Activated CD8-positive, alpha-beta memory T cell treated with anti-CD3 and anti-CD28 coated beads, Interleukin-2, amount 50 U/mL, for 48 hours (primary cell): ENCODE measurements at regions not wholly inside any gene's neighbourhood (a gene's known extent, or its start where the extent isn't known, plus 50 kb on each side); places are given as distances from the start of the nearest gene placed in this dataset.

Experiments
- DNase-seq: peaks from one replicate; pipeline ENCODE4 v3.0.0-alpha.2; 2020

DNA sequence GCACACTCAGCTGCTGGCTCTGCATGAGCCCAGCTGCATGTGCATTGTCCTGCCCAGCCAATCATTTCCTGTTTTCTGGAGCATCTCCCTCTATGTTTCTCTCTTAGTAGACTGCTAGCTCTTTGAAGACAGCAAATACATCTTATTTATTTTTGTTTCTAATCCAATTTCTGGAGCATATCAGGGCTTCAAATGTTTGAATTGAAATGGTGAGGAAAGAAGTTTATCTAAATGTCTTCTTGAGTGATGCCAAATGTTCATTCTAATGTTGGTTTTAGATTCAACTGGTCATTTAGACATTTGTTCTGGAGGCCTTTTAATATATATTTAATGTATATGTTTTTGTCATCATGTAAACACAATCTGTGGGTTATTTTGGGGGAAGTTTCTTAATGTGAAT, 141.9 kb downstream of the DNAJB9 start:
- DNase-seq, result no peak

DNA sequence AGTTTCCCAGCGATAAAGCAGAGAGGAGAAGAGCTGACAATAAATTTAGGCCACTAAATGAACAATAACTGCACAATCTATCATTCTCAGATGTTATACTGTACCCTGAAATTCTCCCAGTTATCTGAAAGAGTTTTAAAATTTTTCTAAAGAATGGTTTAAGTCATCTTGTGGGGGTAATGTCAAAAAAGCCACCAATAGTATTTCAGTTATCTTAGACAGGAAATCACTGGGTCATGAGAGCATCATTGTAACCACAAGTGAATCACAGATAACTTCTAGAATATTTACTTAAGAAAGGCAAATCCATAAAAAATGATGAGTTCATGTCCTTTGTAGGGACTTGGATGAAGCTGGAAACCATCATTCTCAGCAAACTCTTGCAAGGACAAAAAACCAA, 147.1 kb downstream of the DNAJB9 start:
- no peak for DNase-seq

DNA sequence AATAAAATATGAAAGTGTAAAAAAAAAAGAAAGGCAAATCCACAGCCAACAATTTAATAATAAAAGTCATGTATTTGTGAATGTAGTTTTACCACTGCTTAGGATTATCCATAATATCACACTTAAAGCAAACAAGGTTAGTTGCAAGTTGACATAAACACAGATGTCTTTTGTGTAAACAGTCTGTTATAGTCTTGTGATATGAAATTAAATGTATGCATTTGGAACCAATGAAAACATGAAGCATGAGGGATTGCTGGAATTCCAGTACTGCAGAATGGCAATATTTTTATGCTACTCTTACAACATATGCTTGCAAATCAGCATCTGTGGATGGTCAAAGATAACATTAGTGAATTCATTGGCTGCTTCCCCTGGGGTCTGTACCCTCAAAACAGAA, 148.1 kb downstream of the DNAJB9 start:
- no peak for DNase-seq

DNA sequence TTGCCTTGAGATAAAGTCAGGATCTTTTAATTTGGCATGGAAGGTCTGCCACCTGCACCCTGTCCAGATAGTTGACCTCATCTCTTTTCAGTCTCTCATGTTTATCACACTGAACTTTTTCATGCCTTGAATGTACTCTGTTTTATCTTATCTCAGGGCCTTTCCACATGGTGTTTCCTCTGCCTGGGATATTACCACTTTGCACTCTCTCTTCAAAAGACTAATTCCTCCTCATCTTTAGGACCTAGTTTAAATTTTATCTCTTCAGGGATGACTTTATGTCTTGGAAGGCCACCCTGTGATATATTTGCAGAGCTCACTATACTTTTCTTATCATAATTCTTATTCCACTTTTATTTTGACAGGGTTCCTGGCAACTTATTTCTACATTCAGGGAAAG, 150.0 kb downstream of the DNAJB9 start:
- no peak for DNase-seq

DNA sequence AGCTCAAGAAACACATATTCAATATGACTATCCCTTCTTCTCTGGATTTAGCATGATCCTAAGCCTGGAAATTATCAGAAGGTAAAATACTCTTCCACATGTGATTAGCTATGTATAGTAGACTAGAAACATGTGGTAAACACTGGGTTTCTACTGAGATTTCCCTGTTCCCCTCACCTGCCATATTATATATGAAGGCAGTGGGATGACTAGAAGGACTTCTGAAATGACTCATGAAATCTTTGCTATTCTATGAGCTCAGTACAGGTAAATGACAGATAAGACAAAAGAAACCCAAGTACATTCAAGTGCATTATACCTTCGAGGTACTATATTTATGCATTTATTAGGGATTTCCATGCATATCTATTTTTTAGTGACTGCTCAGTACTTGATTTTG, 152.9 kb downstream of the DNAJB9 start:
- no peak for DNase-seq

DNA sequence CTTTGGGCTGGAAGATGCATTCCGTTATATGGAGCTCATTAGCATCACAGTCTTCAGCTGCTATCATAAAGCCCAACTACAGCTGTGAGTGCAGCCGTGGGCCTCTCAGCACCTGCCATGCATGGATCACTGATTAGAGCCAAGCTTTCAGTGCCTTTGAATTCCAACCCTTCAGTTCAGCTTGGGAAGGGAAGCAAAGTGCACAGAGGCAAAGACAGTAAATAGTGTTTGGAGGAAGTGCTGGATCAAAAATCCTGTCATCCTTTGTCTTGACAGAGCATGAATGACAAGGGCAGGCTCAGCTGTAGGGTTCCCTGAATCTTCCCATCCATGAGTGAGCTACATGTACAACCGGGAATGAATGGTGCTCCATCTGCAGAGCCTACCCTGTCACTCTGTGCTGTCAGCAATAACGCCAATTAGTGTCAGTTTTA, 153.7 kb downstream of the DNAJB9 start:
- DNase-seq, result no peak

DNA sequence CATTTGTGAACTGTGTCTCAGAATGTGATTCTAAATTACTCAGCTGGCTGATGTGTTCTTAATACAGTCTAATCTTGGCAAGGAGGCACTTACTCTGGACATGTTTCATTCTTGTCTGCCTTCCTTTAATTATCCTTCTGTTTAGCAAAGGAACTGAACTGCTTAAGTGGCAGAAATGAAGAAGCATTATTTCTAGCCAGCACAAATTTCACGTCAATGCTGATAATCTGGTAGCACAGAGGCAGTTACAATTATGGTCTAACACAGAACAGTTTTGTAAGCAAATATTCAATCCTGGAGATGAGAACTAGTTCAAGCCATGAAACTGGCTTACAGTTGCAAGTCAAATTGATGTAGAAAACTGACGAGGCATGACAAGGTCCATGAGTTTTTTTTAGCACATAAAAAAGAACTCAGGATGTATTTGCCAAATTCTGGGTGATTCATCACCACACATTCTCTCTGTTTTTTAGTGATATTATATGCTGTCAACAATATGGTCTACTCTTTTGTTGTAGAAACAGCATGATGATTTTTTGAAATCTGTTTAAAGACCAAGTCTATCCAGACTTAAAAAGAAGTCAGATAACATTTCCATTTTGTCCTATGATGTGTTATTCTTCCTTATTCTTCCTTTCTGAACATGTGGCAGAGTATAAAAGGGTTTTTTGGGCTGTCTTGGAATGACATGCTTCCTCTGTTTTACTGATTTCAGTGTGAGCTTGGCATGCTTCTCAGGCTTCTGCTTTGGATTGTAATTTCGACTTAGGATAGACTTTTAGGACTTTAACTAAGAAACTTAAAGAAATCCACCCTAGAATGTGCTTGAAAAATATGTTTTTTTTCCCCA, 154.8 kb downstream of the DNAJB9 start:
- no peak for DNase-seq

DNA sequence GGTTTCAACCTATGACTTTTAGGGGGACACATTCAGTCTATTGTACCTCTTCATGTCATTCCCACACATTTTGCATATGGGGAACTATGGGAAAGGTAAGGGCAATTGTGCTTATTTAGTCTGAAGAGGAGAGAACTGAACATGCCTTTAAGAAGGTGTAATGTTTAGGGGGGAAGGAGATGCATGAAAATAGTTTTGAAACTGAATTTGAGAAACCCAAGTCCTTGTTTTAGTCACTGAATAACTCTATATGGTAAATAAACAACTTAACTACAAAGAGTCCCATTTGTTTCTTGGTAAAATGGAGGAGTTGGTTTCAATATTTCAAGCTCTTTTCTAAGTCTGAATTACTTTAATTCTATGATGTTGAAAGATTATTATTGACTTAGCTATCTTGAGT, 166.1 kb downstream of the DNAJB9 start:
- DNase-seq, result no peak

DNA sequence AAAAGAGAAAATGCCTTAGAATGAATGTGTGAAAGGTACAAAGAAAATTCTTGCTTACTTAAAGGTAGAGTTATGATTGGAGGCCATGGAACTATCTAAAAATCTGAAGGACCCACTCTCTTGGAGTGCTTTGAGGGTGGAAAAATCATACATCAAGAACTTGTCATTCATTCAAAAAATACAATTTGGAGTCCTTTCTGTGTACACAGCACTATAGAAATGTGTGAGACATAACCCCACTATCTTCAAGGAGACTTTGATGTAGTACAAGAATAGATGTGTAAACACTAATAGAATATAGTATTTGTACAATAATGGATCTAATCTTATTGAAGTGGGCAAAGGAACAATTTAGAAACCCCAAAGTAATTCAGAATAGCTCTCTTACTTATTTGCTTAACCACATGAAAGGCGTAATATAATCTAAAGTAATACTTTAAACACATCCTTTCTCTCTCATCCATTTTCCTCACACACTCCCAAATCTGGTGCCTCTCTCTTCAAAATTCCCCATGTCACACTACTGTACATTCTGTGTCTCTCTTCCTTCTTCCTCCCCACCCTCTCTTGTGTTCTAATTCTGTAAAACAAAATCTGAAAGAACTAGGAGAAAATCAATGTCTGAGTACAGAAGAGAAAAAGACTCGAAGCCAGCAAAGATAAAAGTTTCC, 166.7 kb downstream of the DNAJB9 start:
- DNase-seq, result no peak

DNA sequence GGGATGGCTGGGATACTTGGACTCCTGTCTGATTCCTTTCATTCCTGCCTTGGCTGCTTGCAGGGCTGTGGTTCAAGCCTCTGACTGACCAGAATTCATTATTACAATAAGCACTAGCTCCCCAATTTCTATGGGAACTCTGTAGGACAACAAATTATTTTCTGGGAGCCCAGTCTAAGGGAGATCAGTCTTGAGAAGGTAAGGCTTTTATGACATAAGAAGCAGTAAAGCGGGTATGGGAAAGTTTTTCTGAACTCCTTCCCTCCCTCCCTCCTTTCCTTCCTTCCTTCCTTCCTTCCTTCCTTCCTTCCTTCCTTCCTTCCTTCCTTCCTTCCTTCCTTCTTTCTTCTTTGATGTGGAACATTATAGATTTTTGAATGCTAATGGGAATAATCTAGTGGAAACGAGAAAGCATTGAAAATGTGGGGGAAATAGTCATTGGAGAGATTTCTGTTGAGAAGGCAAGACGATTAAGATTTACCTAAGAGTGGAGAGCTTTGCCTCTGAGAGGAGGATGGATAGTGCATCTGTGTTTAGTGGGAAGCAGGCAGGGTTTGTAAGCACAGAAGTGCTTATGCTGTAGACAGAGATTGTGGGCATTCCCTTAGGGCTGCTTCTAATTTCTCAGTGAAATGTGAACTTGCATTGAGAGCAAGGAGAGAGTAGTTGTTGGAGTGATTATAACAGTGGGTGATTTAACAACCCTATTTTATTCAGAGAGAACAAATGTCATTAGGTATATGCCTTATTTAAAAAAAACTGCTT, 201.5 kb downstream of the DNAJB9 start:
- DNase-seq, result no peak

DNA sequence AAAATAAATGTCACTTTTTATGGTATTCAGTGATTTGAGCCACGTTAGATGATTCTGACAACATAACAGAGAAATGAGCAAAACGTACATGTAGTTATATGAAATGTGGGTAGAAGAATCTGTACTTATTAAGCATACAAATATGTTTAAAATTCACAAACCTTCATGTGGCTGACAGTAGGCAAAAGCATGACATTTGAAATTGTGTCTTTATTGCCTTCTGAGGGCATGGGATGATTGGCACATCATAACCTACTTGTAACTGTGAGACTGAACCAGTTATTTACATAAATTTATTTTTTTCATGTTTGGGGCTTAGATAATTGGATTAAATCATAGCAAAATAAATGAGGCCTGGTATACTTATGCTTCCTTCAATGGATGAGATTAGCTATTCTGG, 202.2 kb downstream of the DNAJB9 start:
- DNase-seq, result no peak

DNA sequence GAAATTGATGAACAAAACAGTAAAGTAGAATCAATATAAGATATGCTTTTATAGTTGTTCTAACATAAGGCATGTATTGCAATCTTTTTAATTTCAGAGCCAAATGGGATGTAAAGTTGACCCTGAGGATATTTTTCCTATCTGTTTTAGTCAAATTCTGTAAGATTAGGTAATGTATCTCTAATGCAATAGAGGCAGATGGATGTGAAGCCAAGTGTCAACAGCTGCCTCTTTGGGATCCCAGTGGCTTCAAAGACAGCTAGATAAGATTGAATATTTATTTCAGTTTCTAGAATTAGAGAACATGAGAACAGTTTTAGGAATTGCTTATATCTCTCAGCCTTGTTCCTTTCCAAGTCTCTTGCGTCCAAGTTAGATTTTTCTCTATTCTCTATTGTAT, 208.3 kb downstream of the DNAJB9 start:
- no peak for DNase-seq

DNA sequence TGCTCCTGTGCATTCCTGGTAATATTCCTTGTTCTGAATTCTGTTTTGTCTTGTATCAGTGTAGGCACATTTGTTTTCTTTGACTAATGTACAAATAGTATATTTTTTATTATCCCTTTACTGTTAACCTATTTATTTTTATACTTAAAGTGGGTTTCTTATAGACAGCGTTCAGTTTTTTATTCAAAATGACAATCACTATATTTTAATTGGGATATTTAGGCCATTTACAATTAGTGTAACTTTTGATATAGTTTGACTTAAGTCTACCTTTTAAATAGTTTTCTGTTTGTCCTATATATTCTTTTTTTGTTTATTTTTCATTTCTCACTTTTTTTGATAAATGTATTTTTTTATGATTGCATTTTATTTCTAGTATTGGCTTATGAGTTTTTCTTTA, 219.8 kb downstream of the DNAJB9 start:
- DNase-seq, result no peak

DNA sequence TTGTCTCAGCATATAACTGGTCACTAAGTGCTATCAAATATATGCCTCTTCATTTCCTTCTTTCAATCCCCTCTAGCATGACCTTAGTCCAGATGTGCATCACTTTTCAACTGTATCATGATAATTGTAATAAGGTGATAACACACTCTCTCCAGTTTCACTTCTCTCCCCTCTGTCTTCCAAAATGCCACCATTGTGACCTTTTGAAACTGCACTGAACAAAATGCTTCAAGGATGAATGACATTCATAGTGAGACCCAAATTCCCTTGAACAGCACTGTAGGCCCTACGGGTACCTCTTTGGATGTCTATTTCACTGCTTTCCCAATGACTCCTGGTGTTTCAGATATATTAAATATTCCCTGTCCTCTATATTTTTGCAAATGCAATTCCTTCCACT, 224.8 kb downstream of the DNAJB9 start:
- DNase-seq, result no peak

DNA sequence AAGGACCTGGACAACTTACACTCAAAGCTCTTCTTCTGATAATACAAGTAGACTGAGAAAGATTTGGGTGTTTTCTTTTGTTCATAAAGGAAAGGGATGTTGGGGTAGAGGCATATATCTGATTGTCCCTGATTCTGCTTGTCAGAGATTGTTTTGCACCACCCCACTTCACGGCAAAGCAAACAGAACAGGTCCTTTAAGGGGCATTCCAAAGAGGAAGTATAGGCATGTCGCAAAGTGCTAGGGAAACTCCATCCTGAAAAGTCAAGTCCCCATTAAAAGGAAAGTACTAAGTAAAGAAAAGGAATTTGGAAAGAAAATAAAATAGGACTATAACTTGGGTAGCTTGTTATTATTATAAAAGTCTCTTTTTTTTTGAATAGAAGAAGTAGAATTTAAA, 233.0 kb downstream of the DNAJB9 start:
- DNase-seq, result no peak

DNA sequence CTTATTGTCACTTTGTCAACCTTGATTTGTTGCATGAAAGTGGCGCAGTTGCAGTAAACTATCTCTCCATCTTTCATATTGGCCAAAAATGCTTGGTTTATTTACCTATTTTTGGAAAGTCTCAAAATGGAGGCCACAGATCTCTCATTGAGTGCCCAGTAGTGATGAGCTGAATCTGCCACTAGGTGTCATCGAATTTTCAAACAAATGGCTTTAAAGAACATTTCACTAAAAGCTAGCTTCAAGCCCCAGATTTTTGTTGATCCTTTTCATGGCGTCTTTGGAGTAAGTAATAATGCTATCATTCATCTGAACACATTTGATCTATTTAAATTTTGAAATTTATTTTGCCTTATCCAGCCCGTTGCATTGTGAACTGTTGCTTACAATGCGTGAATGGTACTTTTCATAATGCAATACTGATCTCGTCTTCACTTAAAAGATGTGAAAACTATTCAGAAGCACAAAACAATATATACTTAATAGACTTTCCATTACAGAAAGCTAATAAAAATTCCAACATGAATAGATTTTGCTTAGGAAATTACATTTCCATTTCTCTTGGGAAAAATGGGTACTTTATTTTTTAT, 236.2 kb downstream of the DNAJB9 start:
- no peak for DNase-seq

DNA sequence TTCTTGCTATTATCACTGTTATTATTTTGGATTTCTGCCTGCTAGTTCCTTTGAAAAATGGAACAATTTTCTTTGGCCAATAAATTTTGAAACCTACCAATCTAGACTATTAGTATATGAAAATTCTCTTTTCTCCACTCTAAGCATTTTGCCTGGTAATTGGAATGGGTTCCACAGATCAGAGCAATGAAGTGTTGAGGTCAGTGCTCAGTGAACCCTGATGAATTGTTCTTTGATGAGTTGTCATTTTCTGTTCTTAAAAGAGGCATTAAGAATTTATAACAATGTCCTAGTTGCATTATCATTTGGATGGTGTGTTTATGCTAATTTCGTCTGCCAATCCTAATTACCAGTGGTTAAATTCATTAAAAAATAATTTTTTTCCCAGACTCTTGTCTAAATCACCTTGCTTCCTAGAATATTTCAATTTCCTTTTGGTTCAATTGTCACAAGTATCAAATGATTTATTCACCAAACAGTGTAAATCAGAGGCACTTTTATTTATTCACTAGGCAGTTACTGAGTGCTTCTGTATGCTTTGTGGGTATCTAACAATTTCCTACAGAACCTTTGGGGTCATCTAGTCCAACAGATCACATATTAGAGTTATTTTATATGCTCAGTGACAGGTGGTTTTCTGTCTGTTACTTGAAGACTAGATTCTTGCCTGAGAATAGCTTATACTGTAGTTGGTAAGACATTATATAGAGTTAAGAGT, 239.0 kb downstream of the DNAJB9 start:
- no peak for DNase-seq

DNA sequence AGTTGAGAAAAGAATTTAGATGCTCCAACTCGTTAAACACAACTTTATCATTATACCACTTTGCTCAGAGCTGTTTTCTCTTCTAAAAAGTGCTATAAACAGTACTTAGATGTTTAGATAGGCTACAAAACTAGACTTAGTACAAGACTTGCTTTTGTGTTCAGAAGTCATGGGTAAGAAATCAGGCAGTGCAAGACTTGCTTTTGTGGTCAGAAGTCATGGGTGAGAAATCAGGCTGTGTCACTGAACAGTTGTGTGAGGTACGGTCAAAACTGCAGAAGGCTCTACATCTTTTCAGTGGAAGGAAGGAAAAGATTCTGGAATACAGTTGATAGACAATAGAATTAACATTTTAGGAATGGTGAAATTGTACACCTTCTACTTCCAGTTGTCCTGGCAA, 239.7 kb downstream of the DNAJB9 start:
- no peak for DNase-seq

DNA sequence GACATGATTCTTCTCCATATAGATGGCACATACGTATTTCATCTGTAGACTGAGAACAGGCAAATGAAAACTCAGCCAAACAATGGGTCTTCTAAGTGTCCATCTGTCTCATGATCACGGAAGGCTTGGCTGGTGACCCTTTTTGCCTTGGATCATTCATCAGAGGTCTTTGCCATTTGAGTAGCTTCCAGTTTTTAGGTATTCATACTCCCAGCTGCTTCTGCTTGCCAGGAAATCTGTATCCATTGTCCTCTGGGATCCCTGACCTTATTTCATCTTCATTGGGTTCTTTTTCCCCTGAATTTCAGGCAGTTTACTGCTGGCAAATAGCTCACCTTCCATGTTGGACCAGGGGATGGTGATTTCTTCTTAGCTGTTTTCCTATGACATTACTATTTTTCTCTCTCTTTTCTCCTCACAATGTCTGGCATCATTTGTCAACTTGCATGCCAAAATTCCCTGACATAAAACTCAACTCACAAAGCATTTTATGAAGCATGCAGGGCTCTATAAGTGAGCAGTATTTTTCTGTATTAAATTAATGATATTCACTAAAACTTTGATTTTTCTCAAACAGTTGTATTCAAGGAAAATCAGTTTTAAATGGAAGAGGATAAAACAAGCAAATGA, 241.2 kb downstream of the DNAJB9 start:
- no peak for DNase-seq

DNA sequence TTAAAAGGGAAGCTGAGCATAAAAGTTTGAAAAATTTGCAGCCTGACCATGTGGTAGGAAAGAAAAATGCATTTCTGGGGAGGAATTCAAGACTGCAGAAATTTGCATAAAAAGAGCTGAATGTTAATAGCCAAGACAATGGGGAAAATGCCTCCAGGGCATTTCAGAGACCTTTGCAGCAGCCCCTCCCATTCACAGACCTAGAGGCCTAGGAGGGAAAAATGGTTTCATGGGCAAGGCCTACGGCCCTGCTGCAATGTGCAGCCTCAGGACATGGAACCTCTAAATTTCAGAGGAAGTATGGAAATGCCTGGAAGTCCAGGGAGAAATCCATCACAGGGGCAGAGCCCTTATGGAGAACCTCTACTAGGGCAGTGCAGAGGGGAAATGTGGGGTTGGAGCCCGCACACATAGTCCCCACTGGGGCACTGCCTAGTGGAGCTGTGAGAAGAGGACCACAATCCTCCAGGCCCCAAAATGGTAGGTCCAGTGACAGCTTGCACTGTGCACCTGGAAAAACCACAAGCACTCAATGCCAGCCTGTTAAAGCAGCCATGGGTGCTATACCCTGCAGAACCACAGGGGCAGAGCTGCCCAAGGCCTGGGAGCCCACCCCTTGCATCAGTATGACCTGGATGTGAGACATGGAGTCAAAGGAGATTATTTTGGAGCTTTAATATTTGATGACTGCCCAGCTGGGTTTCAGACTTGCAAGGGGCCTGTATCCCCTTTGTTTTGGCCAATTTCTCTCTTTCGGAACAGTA, 243.8 kb downstream of the DNAJB9 start:
- no peak for DNase-seq

DNA sequence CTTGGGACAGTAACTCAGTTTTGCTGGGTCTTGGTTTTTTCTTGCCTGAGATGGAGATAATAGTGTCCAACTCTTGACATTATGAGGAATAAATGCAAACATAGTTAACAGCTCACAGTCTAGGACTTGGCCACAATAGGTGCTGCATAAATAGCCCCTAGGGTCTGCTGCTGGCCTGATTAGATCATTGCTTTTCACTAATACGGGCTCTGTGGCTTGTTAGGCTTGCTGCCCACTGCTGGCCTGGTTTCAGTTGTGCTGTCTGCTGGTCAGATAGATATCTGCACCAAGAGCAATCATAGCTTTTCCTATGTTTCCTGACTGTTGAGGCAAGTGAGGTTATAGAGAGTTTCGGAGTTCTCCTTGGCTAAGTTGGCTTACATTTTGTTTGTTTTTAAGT, 246.1 kb downstream of the DNAJB9 start:
- DNase-seq, result no peak

DNA sequence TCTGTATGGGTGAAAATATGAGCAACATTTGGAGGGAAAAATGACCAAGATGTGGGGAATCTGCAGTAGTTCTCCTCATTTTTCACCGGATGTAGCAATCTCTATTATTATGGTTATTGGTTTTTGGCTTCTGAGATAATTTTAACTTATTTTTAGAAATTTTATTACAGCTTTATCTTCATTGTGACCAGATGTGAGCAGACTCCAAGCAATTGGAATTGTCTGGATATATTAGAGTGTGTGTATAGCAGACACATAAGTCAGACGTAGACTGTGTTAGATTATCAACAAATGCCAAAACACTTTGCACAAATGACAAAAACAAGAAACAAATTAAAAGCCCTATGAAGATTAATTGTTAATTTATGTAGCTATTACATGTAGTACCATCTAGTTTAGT, 249.1 kb downstream of the DNAJB9 start:
- no peak for DNase-seq
